ENCODE measurements at regions not wholly inside any gene's neighbourhood (a gene's known extent, or its start where the extent isn't known, plus 50 kb on each side); places are given as distances from the start of the nearest gene placed in this dataset.
"Not testable (repeated sequence)": the region's sequence is repeated elsewhere in the genome, so short reads cannot be mapped to it uniquely, and the experiment has no call there.

DNA sequence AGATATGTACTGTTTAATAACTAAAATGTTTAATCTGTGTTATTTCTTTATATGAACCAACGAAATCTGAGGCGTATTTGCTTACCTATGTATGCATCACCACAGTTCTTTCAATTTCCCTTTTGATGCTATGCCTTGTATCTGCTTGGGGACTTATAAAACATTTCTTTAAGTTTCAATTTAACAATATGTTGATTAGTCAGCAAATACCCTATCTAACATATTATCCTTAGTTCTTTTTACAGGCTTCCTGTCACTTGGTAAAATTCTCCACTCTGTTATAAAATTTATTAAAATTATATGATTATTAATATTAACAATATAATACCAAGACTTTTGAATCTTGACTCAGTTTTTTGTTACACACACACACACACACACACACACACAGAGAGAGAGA, 174.3 kb downstream of the CPS1 start:
- DNase-seq (ENCODE audit: low read depth) = no peak

DNA sequence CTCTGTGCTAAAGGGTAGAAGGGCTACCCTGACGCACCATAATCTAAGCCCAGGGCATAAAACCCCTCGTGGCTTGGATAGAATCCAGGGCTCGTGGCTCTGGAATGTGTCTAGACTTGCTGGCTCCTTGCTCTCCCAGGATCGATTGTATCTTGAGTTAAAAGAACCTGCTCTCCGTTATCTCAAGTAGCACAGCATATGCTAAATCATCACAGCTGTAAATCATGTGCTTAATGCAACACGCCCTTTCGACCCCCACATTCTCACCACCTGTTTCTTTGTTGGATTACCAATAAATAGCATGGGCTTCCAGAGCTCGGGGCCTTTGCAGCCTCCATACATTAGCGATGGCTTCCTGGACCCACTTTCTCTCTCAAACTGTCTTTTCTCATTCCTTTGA, 190.4 kb downstream of the CPS1 start:
- DNase-seq (ENCODE audit: low read depth) = not testable (repeated sequence)

GRCh38 chr2:210752532-210752931, 196.1 kb downstream of the CPS1 start:
- DNase-seq (ENCODE audit: low read depth) = no peak

DNA sequence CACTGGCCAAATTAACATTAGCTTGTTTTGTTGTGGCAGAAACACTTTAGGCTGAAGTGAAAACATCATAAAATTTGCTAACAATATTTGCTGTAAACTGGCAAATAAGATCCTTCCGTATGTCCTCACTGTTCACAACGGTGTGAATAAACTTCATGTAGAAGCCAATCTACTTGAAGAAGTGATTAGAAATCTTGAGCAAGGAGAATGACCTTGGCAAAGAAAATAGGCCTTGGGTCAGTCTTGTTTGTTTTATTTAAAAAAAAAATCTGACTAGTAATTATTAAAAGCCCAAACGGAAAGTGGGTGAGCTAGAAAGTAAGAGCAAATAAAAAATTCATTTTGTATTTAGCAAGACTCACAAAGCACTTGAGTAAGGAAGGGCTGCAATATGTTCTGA, 197.0 kb downstream of the CPS1 start:
- DNase-seq (ENCODE audit: low read depth) = no peak

DNA sequence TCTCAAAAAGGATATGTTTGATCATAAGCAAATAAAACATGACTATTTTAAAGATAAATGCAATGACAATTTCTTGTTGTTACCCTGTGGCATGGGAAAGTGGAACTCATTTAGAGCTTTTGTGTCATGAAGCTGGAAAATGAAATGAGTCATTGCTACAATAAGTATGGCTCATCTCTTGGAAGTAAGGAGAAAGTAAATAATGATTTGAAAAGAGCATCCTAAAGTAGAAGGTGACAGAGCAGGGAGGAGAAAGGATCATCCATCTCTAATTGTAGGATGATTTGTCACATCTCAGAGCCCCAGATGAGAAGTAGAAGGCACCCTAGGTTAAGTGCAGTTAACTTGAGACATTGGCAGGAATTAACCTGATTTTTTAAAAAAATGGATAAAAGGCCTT, 200.5 kb downstream of the CPS1 start:
- peak; percentile 2 for DNase-seq (ENCODE audit: low read depth)

DNA sequence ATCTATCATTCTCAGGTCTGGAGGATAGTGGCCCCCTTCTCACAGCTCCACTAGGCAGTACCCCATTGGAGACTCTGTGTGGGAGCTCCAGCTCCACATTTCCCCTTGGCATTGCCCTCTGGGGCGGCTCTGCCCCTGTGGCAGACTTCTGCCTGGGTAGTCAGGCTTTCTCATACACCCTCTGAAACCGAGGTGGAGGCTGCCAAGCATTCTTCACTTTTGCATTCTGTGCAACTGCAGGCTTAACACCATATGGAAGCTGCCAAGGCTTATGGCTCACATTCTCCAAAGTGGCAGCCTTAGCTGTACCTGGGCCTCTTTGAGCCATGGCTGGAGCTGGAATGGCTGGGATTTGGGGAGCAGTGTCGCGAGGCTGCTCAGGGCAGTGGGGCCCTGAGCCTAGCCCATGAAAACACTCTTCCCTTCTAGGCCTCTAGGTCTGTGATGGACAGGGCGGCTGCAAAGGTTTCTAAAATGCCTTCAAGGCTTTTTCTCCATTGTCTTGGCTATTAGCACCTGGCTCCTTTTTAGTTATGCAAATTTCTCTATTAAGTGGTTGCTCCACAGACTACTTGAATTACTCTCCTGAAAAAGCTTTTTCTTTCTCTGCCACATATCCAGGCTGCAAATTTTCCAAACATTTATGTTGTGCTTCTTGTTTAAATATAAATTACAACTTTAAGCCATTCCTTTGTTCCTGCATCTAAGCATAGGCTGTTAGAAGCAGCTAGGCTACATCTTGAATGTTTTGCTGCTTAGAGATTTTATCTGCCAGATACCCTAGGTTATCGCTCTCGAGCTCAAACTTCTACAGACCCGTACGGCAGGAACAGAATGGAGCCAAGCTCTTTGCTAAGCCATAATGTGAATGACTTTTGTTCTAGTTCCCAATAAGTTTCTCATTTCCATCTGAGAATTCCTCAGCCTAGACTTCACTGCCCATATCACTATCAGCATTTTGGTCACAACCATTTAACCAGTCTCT, 206.5 kb downstream of the CPS1 start:
- no peak for DNase-seq (ENCODE audit: low read depth)

- no peak for DNase-seq (ENCODE audit: low read depth)
These were observed 212.0 kb downstream of the CPS1 start for GRCh38 chr2:210768329-210768910.

- no peak for DNase-seq (ENCODE audit: low read depth)
These were observed 220.4 kb downstream of the CPS1 start for GRCh38 chr2:210776756-210777155.

- DNase-seq (ENCODE audit: low read depth) = no peak
These were observed 225.8 kb downstream of the CPS1 start for GRCh38 chr2:210782222-210782621.

DNA sequence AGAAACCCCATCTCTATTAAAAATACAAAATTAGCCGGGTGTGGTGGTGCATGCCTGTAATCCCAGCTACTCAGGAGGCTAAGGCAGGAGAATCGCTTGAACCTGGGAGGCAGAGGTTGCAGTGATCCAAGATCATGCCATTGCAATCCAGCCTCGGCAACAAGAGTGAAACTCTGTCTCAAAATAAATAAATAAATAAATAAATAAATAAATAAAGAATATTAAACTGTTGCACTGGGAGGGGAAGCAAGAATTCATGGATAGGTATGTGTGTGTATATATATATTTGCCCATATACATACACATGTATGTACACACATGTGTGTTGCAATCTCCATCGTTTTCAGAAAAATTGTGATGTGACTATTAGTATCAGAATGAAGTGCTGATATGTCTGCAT, 231.4 kb downstream of the CPS1 start:
- DNase-seq (ENCODE audit: low read depth) = not testable (repeated sequence)

DNA sequence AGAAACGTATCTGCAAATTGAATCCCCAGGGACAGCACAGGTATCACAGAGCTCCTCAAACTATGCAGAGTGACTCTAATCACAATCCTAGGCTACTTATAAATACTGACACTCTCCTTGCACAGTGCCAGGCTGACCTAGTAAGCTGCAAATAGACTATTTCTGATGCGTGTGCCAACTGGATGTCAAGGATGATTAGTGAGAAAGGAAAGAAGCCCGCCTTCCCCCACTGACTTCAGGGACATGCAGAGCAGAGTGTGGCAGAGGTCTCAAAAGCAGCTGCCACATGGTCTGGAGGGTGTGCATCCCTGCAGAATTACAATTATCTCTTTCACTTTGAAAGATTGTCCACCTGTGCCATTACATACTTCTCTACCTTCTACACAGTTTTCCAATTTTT, 235.6 kb downstream of the CPS1 start:
- DNase-seq (ENCODE audit: low read depth) = no peak

- no peak for DNase-seq (ENCODE audit: low read depth)
These were observed 239.1 kb downstream of the CPS1 start for GRCh38 chr2:210795506-210795905.

- DNase-seq (ENCODE audit: low read depth) = no peak
These were observed 241.8 kb downstream of the CPS1 start for GRCh38 chr2:210798180-210798579.

- DNase-seq (ENCODE audit: low read depth) = no peak
These were observed 258.0 kb downstream of the CPS1 start for GRCh38 chr2:210814251-210815025.

DNA sequence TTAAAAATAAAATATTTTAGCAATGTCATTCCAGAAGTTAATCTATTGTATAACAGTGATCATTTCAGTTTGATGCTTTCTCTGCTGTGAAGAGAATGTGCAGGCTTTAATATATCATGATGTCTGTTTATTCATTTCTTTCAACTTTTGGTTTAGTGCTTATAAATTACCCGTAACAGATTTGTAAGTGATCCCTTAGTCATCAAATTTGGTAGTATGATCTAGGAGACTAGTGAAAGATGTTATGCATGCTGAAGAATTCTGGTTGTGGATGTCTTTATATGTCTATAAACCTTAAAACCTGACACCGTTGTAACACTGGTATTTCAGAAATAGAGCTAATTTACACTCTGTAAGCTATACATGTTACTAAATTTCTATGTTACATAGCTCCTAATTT, 260.4 kb downstream of the CPS1 start:
- DNase-seq (ENCODE audit: low read depth) = no peak

DNA sequence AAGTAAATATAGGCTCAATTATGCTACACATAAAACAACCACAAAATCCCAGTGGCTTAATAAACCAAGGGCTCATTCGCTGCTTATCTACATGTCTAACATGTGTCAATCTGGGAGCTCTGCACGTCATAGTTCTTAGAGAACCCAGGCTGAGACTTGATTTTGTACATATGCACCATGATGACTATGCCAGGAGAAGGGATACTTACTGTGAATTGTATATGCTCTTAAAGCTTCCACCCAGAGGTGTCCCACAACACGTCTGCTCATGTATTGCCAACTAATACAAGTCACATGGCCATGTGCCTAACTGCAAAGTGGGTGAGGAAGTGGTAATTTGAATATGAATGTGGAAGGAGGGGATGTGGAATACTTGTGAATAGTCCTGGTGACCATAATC, 262.1 kb downstream of the CPS1 start:
- no peak for DNase-seq (ENCODE audit: low read depth)

DNA sequence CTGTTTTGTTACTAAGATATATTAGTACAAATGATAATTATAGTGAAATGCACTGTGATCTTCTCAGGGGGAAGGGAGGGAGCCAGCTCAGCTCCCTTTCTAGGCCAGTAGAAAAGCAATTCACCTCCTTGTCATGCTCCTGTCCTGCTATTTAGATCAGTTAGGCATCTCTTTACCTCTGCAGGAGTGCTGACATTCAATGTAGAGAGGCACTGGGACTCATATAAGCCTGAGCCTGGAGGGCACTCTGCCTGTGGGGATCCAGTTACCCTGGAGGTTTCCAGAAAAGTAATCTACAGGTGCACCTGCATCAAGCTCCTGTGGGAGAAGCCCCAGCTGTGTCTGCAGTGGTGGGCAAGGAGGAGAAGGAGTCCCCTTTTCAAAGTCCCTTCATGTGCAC, 277.0 kb downstream of the CPS1 start:
- no peak for DNase-seq (ENCODE audit: low read depth)

DNA sequence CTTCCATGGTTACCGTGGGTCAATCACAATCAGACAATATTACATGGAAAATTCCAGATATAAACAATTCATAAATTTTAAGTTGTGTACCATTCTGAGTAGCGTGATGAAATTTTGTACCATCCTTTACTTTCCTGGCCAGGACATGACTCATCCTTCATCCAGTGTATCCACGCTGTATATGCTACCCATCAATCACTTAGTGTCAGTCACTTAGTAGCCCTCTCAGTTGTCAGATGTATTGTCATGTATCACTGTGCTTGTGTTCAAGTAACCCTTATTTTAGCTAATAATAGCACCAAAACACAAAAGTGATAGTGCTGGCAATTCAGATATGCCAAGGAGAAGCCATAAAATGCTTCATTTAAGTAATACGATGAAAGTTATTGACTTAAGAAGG, 282.6 kb downstream of the CPS1 start:
- DNase-seq (ENCODE audit: low read depth) = no peak

- DNase-seq (ENCODE audit: low read depth) = no peak
These were observed 283.1 kb downstream of the CPS1 start for GRCh38 chr2:210839450-210839849.

- DNase-seq (ENCODE audit: low read depth) = no peak
These were observed 286.5 kb downstream of the CPS1 start for GRCh38 chr2:210842896-210843295.

DNA sequence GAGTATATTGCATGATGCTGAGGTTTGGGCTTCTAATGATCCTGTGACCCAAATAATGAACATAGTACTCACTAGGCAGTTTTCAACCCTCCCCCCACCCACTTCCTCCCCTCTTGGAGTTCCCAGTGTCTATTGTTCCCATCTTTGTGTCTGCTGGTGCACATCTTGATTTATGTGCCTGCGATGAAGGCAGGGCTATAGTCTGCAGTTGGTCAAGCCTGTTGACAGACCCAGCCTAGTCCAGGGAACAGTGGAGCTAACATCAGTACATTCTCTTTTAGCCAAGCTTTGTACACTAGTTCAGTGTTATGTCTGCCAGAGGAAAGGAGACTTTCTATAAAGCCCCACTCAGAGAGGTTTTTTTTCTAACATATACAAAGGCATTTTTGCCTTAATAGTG, 287.6 kb downstream of the CPS1 start:
- DNase-seq (ENCODE audit: low read depth) = no peak

- DNase-seq (ENCODE audit: low read depth) = no peak
These were observed 302.9 kb downstream of the CPS1 start for GRCh38 chr2:210859314-210859713.
